Hematopoietic multipotent progenitor cell treated with erythropoietin and hydrocortisone succinate and interleukin-3 and kit ligand, for 8 days (in vitro differentiated cells): ENCODE measurements at regions not wholly inside any gene's neighbourhood (a gene's known extent, or its start where the extent isn't known, plus 50 kb on each side); places are given as distances from the start of the nearest gene placed in this dataset.

Source experiments
- DNase-seq: peaks from one replicate; pipeline ENCODE4 v3.0.0-alpha.2; 2015

DNA sequence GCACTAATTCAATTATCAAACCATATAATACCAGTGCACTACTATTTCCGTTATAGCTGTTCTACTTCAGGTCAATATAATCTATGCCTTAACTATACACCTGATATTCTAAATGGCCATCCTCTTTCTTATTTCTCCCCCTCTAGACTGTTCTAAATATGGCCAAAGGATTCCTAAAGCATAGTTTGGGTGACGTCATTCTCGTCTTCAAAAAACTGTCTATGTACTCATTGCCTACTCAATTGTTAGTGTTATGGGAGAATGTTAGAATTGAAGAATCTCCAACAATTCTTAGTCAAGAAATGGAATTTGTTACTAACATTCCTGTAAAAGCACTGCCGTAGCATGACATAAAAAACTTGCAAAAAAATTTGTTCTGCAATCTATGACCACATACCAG, 431.1 kb upstream of the ANO3 start:
- no peak for DNase-seq

DNA sequence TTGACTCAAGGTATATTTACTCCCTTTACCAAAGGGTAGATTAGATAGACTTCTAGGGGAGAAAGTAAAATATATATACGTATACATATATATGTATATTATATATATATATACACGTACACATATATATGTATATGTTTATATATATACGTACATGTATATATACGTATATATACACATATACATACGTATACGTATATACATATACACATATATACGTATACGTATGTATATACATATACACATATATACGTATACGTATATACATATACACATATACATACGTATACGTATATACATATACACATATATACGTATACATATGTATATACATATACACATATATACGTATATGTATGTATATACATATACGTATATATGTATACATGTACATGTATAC, 430.5 kb upstream of the ANO3 start:
- DNase-seq = no peak

DNA sequence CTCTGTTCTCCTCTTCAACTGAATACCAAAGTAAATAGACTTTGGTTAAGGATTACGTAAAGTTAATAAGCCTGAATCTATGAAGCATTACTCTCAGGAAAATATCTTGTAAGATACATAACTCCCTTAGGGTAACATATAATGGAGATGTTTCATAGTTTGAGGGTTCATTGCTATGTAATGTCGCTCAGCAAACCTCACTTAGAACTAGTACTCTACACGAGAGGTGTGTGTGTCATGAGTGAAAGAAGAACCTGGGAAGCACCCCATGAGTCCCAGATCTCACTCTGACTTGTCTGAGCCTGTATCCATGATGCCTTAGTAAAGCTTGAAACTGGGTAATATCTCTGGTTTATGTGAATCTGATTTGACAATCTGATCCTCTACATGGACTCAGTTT, 429.5 kb upstream of the ANO3 start:
- no peak for DNase-seq

DNA sequence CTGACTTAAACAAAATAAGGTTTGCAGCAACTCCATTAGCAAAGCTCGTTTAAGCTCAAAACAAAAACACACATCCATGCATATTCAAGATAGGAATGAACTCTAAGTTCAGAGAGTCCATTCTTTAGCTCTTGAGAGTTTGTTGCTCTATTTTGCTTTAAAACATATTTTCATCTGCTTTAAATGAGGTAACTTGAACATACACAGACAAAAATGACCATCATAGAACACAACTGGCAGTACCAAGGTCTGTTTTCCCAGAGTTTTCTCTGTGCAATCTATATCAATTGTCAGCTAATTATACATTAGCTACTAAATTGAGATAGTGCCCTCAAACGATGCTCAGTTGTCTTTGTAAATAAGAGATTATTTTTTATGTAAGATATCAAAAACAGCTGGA, 423.2 kb upstream of the ANO3 start:
- DNase-seq = no peak

DNA sequence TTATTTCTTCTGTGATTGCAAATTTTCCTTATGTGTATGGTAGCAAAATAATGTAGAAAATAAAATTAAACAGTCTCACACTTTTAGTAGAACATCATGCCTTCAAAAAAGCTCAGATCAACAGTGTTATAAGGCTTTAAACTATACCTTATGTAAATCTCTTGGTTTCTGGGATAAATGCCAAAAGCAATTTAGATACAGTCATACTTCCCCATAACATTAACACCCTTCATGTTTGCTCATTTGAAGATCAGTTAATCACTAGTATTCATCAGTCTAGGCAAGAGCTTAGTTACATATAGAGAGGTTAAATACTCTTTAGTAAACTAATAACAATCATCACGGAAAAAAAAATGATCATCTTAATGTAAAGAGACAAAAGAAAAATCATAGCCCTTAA, 421.8 kb upstream of the ANO3 start:
- no peak for DNase-seq

DNA sequence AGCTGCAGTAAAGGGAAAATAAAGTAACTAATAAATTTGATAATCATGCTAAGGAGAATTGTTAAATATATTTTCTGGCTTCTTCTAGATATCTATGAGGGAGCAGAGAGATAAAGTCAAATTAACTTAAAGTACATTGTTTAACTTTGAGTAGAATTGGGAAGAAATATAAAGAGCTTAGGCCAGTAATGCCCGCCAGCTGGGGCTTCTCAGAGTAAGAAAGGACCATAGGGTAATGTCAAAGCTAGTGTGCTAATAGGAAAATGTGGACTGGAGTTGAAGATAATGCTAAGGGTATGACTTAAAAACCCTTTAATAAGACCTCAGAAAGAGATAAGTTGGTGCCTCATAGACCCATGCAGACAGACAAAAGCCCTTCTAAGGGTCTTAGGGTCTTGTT, 411.6 kb upstream of the ANO3 start:
- DNase-seq = no peak

DNA sequence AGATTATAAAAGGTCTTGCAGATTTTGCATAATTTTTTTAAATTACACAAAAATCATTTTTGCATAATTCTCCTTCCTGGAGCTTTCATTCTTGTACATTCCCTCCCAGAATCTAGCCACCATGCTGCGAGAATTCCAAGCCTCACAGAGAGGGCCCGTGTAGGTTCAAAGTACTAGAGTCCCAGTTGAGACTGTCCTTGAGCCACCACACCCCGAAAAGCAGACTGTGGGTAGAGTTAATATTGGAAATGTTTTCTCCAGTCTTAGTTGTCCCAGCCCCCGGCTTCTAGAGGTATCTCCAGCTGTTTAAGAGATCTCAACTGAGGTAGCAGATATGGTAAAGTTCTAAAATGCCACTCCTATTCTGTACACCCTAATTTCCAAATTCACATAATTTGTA, 407.3 kb upstream of the ANO3 start:
- no peak for DNase-seq

DNA sequence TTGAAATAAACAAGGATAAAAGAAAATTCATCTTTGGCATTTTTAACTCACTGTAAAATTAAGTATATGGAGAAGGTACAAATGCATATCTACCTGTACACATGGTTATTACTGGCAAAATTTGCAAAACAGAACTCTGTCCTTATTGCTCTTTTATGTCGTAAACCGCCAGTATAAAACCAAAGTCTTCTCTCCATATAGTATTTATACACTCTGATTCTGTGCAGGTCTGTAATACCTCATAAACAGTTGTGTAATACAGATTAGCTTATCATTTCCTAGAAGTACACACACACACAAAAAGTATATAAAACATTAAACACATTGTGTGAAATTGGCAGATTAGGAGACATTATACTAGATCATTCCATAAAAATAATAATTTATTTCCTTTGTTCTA, 406.6 kb upstream of the ANO3 start:
- DNase-seq = no peak

DNA sequence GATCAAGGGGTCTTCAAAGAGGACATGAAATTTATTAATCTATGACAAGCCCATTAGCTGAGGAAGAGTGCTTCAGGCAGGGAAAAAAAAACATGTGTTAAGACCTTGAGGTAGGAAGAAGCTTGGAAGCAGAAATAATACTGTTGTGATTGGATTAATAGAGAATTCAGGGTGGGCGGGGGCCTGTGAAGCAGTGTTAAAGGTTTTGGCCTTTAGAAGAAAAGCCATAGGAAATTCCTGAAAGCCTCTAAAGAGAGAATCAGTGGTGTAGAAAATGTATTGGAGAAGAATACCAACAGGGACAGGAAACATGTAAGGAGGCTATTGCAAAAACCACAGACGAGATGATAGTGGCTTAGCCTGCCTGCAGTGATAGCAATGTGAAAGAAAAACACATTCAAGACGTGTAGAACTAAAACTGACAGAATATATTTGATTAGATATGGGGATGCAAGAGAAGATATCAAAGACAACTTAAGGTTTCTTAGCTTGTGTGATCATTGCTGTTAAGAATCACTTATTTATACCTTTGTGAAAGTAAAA, 404.4 kb upstream of the ANO3 start:
- no peak for DNase-seq

DNA sequence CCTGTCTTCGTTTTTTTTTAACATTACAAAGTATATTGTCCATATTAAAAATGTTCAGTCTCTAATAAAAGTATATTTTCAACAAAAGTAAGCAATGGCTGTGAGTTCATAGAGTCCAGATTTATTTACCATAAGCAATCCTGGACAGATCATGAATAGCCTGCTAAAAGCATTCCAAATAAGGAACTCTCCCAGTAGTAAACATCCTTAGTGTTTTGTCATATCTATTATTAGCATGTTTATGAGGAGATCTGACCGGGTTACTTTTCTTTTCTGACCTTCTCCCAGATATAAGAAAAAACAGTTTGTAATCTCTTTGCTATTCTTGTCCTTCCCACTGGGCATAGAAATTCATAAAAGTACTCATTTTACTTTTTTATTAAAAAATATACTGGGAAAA, 403.9 kb upstream of the ANO3 start:
- DNase-seq = no peak

DNA sequence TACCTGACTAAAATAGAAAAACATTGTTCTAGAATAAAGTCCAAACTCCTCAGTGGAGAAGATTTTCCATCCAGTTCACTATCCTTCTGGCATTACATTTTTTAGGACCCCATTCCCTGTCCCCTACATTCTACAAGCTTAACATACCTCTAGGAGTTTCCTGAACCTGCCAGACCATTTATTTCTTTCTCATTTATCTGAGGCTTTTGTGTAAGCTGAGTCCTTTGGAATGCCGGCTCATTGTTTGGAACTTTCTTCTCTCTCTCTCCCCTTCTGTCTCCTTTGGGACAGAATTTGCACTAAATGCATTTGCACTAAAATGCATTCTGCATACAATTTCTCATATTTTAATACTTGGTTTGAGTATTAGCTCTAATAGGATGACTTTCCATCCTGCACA, 393.0 kb upstream of the ANO3 start:
- no peak for DNase-seq

DNA sequence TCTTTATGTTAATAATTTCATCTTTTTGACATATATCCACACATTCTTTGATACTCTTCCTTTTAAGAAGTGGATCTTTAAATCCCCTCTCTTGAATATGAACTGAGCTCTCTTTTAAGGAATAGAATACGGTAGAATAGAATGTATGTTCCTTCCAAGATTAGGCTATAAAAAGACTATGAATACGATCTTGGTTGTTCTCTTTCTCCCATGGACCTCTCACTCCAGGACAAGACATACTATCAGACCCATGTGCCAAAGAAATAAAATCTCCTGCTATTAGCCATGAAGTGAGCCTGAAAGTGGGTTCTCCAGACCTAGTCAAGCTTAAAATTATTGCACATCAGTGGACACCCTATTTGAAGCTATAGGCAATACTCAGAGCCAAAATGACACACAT, 392.2 kb upstream of the ANO3 start:
- no peak for DNase-seq

DNA sequence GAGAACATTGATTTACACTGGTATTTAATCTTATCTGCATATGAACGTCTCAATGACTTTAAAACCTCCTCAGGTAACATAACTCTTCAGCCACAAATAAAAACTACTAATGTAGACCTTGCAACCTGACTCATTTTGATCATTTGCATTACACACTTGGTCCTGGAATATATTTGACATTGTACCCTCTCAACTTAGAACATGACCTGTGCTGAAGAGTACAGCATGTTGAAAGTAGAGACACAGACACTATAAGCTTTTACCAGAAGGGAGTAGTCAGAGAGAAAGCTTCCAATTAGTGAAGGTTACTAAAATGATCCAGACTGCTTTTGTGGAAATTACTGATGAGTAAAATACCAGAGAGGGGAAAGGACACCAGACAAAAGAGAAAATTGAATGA, 390.6 kb upstream of the ANO3 start:
- DNase-seq = no peak

DNA sequence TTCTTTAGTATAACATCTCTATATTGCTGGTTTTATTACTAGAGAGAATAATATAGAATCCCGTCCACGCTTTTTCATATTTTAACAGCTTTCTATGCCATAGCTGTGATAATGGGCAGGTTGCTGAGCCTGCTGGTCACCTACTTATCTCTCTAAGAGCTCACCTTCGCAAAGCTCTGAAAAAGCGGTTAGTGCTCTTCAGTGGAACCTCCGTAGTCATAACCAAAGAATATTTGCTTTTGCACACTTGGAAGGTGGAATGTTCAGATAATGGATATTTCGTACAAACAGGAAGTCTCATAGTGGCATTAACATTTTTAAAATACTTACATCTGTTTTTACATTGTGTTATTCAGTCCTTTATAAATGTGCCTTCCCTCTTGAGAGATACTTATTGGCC, 388.9 kb upstream of the ANO3 start:
- no peak for DNase-seq

DNA sequence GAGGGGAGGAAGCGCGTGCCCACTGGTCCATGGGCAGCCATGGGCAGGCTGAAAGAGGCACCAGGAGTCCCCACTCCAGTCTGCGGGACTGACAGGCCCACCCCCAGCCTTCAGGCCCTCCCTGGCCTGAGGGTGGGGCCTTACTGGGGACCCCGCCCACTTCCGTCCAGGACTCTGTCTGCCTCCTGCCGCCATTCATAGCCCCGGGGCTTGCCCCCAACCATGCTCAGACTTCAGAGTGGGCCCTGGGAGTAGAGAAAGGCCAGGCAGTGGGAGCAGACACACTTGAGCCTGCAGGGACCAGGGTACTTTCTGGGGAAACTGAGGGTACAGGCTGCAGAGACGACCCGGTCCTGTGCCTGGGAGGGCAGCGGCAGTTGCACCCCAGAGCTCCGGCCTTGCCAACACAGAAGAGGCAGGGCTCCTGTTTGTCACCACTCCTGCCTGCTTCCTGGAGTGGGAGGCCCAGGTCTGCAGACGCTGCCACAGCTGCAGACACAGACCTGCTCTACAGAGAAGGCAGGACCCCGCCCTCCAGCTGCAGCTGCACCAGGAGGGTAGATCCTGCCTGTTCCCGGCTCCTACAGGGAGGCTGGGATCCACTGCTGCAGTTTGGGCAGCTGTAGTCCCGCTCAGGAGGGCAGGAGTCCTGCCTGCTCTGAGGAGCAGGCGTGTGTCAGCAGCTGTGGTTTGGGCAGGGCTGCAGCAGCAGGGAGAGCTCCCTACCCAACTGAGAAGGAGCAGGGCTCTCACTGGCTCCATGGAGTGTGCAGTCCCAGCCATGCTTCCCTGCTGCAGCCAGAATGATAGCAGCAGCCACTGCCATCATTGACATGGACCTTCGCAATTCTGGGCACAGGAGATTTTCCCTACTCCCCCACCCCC, 387.9 kb upstream of the ANO3 start:
- DNase-seq = no peak

DNA sequence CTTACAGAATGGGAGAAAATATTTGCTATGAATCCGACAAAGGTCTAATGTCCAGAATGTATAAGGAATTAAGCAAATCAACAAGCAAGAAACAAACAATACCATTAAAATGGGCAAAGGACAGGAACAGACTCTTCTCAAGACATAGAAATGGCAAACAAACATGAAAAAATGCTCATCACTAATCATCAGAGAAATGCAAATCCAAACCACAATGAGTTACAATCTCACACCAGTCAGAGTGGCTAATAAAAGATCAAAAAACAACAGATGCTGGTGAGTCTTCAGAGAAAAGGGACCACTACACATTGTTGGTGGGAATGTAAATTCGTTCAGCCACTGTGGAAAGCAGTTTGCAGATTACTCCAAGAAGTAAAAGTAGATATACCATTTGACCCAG, 382.0 kb upstream of the ANO3 start:
- no peak for DNase-seq

DNA sequence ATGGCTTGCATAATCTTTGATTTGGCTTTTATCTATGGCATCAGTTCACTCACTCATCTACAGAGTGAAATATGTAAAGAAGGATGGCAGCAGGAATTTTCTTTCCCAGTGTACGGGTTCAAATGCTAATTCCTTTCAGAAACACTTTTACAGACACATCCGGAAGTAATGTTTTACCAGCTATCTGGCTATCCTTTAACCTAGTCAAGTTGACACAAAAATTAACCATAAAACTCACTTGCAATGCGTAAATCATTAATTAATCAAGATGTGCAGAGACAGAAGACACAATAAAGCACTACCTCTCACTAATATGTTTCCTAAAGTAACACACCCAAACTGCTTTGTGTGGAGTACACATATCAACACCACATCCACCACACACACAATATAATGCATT, 378.9 kb upstream of the ANO3 start:
- no peak for DNase-seq

DNA sequence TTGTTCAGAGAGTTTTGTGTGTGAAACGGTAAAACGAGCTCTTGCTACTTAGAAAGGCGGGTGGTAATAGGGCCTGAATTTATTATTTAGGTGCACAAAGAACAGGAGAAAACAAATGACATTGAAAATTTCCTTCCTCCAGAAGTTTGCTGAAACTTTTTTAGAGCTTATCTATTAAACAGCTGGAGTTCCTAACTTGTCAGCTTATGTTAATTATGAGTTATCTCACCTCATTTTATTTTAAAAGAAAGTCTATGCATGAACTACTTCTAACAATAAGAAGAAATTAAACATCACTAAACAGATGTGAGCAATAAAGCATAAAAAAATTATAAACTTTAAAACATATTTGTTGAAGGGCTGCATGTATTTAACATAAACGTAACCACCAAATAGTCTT, 373.9 kb upstream of the ANO3 start:
- DNase-seq = no peak

DNA sequence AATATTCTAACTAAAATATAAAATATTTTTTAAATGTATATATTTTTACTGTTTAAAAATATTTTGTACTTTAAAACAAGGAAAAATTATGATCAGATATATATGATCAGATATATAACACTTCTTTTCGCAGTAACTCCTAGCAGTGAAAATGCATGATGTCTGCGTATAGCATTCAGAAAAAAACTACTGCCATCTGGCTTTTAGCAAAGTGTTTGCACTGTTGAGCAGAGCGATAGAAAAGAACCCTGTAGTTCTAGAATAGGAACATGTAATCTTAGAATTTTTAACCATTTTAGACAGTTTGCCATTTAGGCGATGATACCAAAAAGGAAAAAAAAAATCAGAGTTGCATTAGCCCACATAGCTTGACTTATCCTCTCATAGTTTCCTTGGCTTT, 370.4 kb upstream of the ANO3 start:
- no peak for DNase-seq

DNA sequence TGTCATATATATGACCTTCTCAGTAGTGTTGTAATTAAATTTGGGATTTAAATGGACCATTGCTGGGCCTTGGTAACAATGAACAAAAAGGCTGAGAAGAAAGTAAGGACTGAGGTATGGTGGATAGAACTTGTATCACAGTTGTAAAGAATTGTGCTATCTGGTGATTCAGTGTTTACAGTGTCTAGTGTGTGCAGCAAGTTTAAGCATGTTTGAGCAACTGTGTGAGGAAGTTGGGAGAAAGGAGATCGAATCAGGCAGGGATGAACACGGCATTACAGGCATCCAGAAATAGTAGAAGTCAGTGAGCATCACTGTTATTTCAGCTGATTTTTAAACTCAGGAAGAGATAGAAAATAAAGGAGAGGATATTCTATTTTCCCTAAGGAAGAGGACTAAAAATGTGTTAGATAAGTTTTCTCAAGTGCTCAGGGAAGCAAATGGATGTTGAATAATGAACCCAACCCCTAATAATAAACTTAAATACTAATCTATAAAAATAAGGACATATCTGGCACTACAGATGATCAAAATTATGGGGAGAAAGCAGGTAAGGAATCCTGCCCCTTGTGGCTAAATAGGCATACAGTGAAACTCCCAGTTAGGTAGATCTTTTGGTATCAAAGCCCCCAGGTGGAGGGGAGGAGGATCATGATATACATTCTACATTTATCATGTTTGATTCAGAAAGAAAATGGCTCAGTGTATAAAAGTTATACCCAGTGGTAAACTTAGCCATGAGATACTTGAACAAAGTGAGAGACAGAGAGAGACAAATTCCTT, 361.0 kb upstream of the ANO3 start:
- no peak for DNase-seq

DNA sequence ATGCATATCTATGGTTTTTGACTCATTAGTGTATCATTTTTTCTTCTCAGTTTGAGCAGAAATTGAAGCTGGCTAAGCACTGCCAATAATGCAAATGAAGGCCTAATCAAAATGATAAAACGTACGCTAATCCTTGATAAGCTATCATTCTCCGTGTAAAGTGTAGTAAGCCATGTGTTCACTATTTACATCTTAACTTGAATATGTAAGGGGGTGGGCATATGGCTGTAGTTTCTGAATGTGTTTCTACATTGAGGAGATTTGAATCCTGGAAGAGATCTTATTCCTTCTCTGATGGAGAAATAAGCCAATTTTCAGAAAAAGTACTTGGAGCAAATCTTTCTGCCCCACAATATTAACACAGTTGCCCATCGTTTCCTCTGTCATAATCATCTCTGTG, 351.8 kb upstream of the ANO3 start:
- no peak for DNase-seq

DNA sequence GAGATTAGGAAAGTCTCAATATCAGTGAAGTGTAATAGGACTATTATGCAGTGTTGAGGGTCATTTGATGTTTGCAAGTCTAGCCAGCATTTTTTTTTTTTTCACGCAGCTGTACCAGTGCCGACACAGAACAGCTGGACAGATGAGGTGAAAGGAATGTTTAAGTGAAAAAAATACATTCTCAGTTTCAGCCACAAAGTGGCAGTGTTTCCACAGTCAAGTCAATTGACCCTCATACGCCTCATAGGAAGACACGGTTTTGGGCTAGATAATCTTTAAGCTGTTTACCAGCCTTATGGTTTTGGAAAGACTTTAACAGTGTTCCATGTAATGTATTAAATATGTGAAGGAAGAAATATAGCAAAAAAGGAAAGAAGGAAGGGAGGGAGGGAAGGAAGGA, 349.9 kb upstream of the ANO3 start:
- peak; percentile 44 for DNase-seq

DNA sequence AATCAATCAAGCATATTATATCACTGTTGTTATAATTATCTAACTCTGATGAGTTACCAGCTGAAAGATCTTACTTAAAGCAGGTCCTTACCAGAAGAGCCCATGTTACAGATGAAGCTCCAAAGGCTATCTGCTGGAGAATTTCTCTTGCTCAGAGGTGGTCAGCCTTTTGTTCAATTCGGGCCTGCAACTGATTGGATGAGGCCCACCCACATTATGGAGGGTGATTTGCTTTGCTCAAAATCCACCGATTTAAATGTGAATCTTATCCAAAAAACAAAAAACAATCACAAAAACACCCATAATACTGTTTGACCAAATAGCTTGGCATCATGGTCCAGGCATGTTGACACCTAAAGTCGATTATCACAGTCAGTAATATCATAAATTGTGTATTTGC, 348.6 kb upstream of the ANO3 start:
- no peak for DNase-seq

DNA sequence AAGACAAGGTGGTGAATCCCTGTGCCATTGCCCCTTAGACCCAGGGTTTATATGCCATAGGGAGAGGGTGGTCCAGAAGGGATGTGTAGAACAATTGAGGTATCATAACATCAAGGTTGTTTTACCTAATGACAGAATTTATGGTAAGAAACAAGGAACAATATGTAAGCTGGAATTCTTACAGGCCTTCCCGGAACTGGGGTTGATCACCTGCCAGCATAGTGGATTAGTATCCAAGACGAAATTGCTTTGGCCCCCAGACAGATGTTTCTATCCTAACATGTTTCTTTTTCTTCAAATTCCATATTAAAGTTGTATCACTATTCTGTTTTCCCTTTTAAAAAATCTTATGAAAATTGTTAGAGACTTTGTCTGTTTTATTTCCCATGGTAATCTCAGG, 343.8 kb upstream of the ANO3 start:
- DNase-seq = no peak
